ENCODE measurements at regions not wholly inside any gene's neighbourhood (a gene's known extent, or its start where the extent isn't known, plus 50 kb on each side); places are given as distances from the start of the nearest gene placed in this dataset.

DNA sequence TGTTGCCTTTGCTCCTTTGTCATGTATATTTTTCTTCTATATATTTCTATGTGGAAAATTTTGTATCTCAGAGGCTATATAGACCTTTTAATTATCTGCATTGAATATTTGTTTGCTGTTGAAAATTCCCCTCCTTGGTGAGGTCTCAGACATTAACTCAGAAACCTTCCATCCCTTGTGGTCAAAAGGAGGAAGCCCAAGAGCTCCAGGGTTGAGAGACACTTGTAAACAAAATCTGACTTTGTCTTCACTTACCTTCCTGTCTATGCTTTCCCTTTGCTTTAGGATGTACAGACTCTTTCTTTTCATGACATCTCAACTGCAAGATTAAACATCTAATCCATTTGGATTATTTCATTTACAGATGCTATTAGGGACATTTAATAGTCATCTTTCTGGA is 157.5 kb downstream of the PCDH20 start:
- no peak for DNase-seq (ENCODE audit: low spot score)
- TF ChIP-seq, protein P1, sequence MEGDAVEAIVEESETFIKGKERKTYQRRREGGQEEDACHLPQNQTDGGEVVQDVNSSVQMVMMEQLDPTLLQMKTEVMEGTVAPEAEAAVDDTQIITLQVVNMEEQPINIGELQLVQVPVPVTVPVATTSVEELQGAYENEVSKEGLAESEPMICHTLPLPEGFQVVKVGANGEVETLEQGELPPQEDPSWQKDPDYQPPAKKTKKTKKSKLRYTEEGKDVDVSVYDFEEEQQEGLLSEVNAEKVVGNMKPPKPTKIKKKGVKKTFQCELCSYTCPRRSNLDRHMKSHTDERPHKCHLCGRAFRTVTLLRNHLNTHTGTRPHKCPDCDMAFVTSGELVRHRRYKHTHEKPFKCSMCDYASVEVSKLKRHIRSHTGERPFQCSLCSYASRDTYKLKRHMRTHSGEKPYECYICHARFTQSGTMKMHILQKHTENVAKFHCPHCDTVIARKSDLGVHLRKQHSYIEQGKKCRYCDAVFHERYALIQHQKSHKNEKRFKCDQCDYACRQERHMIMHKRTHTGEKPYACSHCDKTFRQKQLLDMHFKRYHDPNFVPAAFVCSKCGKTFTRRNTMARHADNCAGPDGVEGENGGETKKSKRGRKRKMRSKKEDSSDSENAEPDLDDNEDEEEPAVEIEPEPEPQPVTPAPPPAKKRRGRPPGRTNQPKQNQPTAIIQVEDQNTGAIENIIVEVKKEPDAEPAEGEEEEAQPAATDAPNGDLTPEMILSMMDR (IDR thresholded peaks at IDR 0.05) = no peak
- ATAC-seq (ENCODE audit: low FRiP score) = no peak

DNA sequence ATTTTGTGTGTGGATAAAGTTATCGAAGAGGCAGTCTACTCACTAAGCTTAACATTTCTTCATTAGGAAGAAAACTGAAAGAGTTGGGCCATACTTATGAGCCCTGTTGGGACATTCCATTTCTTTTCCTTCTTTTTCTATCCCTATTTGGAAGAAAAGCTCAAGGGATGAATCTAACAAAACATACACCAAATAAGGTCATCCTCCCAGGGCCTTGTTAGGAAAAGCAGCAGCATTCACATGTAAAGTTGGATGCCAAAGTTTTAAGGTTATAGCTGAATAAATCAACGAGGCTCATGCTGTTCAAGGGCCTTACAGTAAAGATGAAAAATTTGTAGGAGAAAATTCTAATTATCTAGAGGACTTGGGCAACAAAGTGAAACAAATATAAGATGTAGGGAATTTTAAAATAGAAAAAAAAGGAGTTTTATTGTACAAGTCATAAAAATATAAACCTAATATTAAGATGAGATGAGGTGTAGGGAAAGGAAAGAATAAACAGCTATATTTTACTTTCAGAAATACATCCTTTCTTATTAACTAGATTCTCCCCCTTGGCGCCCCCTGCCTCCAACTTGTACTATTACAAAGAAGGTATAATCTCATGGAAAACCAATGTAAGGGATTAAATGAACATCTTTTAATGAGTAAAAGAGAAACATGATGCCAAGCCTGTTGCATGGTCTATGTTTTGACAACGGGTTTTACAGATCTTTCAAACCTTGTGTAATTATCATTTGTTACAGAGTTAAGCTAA is 160.4 kb downstream of the PCDH20 start:
- ATAC-seq (ENCODE audit: low FRiP score) (no peak), DNase-seq (ENCODE audit: low spot score) (no peak)
- TF ChIP-seq, protein P1 (IDR thresholded peaks at IDR 0.05) = no peak

DNA sequence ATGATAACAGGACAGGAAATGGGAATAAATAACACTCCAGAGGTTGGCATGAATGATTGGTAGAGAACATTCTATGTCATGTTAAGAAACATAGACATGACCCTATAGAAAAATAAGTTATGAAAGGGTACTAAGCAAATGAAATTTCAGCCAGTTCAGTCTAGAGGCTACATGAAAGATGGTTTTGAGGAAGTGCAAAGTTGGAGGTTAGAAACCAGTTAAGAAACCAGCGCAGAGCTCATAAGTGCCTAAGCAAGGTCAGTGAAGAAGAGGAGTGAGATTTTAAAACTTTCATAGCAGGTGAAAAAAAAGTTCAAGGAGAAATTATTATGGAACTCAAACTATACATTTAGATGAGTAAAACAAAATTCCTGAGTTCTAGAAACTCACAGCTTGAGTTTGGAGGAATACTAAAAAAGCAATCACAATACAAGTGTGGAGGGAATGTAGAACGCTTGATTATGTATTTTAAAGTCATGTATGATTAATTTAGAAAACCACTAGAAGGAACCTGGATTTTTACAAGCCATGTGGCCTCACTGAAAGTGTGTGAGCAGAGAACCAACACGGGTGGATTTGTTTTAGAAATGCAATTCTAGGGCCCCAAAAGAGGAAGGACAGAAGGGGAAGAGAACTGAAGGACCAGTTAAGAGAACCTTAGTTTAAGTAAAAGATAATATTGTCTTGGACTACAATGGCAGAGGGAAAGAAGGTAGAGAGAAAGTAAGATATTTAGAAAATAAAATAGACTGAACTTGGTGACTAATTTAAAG is 162.4 kb downstream of the PCDH20 start:
- no peak for ATAC-seq (ENCODE audit: low FRiP score)
- DNase-seq (ENCODE audit: low spot score) = no peak
- TF ChIP-seq, protein P1 (IDR thresholded peaks at IDR 0.05) = no peak

DNA sequence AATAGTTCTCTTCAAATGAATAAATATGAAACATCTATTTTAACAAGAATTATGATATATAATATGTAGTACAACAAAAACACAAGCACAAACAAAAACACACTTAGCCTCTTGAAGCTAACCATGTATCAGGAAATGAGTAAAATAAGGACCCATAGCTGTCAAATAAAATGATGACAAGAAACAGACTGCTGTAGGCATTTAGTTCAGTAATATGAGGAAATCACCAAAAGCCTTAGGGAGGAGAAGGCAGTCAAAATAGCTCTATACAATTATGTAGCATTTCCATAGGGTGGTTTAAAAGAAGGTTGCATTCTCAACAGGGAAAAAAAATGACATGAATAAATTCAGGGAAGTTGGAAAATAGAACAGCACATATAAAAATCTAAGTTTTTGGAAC is 163.4 kb downstream of the PCDH20 start:
- DNase-seq (ENCODE audit: low spot score) (no peak), ATAC-seq (ENCODE audit: low FRiP score) (no peak)
- TF ChIP-seq, protein P1 (IDR thresholded peaks at IDR 0.05) = no peak

DNA sequence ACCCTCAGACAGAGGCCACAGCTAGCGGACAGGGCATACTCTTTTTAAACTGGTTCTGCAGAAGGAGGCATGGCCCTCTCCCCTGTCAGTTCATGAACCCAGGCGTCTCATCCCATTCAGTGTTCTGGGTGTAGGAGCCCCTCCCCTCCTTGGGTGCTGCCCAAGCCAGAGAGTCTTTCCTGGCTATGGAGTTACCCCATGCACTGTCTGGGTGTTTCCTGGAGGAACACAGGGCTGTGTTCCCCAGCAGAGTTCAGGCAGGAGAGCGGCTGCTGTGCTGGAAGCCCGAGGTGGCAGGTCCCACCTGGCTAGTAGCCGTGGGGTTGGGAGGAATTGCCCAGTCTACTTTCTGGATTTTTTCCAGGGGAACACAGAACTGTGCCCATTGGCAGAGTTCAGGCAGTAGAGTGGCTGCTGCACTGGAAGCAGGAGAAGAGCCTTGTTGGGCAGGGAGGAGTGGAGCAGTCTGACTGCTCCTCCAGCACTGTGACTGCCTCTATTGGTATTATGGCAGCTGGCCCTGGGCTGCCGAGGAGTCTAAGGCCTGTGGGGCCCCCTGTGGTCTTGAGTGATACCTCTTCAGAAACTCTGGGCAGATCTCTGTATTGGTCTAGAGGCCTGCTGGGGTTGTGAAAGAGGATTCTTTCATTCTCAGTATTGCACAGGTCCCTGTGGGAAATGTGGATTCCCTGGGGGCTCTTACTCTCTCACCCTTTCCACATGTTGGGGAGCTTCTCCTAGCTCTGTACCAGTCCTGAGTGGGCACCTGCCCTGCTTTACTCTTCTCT is 168.3 kb downstream of the PCDH20 start:
- ATAC-seq (ENCODE audit: low FRiP score) = no peak
- no peak for DNase-seq (ENCODE audit: low spot score)
- TF ChIP-seq, protein P1 (IDR thresholded peaks at IDR 0.05) = no peak

DNA sequence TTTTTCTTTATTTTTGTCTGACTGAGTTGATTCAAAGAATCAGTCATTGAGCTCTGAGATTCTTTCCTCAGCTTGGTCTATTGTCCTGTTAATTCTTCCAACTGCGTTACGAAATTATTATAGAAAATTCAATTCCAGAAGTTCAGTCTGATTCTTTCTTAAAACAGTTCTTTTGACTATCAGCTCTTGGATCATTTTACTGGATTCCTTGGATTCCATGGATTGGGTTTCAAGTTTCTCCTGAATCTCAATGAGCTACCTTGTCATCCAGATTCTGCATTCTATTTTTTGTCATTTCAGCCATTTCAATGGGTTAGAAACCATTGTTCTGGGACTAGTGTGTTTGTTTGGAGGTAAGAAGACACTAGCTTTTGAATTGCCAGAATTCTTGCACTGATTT is 169.3 kb downstream of the PCDH20 start:
- ATAC-seq (ENCODE audit: low FRiP score) (no peak), DNase-seq (ENCODE audit: low spot score) (no peak)
- TF ChIP-seq, protein P1 (IDR thresholded peaks at IDR 0.05) = no peak

Measured in omental fat pad (tissue), 3 donors.